ENCODE measurements at regions not wholly inside any gene's neighbourhood (a gene's known extent, or its start where the extent isn't known, plus 50 kb on each side); places are given as distances from the start of the nearest gene placed in this dataset.
A peak's percentile ranks its signal among the peaks of the same experiment; 100 is the strongest.

DNA sequence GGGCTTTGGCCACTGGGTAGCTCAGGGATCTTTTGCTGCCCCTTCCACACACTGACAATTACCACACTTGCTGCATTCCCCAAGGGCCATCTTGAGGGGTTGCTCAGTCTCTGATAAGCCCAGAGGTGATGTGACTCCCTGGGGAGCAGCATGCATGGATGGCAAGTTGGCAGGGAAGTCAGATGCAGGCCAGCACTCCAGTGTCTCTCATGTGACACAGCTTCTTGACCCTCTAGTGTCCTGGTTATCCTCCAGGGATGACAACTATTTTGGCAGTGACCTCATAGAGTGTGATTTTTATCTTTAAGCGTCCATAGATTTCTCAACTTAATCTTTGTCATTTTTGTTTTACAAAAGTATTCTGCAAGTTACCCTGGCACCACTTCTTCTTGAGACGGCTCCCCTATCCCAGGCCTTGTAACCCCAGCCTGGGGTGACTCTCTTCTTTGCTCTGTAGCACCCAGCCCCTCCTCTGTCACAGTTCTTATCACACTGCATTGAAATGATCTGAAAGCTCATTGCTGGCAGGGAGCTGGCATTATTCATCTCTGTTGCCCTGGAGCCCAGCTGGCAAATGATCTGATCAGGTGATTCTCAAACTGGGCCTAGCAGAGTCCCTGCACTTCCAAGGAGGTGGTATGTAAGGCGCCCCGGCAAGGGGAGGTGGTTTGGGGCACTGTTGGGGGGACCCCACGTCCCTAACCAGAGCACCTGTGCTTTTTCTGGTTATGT, 72.6 kb downstream of the TENT5C start:
- DNase-seq (ENCODE audit: low spot score) = no peak

DNA sequence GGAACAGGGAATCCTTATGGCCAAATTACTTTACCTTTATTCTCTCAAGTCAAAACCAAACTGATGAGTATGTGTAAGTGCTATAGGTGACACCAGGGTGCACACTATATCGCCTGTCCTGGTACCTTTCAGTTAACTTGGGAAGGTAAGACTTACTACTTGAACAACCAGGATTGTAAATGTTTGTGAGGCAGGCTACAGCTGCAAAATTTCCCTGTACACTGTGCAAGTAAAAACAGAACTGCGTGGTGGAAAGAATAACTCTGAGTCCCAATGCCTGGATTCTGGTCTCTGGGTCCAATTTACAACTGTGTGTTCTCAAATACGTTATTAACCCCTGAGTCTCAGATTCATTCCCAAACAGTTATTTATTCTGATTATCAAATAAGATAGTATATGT, 73.5 kb downstream of the TENT5C start:
- no peak for DNase-seq (ENCODE audit: low spot score)

DNA sequence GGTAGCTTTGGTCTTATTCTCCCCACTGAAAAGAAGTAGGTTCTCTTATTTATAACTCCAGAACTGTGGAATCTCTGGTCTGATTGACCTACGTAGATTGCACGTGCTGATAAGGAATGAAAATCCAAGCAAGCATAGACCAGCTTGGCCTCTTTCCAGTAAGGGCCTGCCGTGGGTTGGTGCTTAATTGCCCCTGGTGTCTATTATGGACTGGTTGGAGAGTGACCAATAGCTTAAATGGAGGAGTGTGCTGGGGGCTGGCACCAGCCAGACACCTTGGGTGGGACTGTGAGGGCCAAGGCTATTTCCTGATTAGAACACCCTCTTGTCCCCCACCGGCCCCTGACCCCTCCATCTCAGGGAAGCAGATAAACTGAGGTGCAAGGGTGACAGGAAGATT, 74.0 kb downstream of the TENT5C start:
- no peak for DNase-seq (ENCODE audit: low spot score)

DNA sequence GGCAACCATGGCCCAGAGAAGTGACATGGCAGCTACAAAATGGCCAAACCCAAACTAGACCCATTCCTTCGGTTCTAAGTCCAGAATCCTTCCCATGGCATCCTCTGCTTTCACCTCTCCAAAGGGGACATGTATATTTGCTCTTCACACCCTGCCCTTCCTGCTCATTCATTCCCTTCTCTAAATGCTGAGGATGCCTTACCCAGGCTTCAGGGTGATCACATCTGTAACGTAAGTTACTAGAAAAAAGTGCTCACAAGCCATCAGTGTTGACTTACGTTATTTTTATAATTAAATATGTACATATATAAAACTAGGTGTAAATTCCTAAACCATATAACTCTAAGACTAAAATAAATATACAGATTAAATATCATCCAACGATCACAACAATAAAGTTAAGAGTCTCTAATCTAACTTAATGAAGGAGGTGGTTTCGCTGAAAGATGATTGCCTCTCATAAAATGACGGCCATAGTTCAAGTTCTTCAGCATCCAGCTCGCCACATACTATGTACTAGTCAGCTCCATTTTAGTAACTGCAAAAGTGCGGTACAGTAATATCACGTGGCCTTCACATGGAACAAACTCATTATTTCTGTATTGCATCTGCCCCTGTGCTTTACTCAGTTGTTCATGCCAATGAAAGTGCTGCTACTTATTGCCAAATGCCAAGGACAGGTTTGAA, 74.6 kb downstream of the TENT5C start:
- DNase-seq (ENCODE audit: low spot score) = no peak

DNA sequence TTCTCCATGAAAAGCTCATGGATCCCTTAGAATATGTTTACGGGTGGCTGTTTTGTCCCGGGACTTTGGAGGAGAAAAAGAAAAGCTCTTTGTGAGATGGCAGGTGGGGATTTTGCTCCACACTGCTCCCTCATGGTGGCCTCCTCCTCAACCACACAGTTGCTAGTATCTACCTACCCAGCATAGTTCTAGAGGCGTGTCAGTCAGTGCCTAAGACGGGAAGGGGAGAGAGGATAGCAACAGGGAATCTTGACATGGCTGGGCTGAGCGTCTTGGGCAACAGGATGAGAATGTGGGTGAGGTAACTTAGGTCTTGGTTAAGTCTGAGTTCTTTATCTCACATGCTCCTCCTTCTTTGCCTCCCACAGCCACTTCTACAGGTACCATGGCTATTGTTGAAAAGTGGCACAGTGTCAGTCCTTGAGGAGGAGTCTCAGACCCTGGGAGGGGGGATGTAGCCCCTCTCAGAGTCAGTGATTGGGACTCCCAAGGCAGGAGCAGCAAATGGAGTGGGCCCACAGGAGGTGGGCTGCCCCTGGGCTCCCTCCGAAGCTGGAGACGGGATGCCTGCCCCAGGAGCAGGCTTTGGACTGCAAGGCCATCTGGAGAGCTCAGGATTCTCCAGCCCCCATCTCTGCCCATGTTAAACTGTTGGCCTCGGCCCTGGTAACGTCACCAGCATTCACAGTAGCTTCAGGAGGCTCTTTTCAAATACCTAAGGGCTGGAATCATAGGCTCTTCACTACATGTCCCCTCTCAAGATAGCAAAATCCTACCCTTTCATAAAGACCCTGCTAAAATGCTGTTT, 75.4 kb downstream of the TENT5C start:
- no peak for DNase-seq (ENCODE audit: low spot score)

DNA sequence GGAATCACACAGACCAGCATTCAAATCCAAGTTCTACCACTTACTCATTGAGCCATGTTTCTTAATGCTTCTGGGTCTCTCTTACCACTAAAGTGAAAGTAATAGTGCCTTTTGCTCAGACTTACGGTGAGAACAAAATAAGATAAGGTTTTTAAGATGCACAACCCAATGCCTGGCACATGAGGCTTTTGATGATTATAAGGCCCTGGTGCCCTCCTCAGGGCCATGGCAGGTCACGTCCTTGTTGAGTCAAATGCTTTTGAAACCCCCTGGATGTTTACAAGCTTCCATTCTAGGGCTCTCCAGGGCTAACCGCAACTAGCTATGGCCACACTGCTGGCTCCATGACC, 76.0 kb downstream of the TENT5C start:
- no peak for DNase-seq (ENCODE audit: low spot score)

DNA sequence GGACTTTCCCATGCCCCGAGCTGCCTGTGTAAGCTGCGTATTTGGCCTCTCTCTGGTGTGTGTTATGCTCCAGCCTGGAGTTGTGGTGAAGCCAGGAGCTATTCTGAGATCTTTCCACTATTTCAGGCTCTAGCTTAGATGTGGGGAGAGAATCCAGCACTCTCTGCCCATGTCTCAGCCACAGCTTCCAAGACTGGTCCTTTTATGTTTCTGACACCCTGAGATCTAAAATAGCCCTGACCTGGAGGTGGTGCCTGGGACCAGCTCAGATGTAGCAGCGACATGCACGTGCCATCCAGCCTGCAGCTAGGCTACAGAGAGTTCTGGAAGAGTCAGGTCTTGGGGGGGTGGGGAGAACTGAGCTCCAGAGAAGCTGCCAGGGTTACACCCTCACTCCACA, 76.5 kb downstream of the TENT5C start:
- DNase-seq (ENCODE audit: low spot score) = no peak

DNA sequence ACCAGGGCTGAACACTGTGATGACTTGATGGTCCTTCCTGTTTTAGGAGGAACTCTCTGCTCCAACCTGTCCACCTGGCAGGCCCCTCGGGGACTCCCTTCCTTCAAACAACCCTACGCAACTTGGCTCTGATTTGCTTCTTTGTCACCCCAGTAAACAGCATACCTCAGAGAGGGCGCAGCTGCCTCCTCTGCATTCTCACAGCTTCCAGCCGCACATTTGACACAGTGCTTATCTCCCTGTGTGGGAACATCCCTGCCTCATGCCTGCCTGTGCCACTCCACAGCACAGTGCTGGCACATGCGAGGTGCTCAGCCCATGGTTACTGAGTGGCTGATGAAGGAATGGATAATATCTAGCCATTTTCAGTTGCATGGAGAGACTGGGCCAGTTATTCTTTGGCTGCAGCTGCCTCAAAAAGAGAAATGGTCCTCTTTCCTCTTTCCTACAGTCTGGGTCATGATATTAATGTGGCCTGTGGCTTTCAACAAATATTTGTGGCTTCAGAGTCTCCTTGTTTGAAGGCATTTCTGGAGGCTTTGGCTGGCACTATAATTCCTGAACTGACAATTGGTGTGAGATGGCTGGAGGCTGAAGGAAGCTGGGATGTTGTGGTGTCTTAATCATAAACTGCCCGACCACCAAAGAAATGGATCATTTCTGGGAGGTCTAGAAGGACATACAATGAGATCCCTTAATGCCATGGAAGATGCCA, 77.9 kb downstream of the TENT5C start:
- DNase-seq (ENCODE audit: low spot score) = no peak

DNA sequence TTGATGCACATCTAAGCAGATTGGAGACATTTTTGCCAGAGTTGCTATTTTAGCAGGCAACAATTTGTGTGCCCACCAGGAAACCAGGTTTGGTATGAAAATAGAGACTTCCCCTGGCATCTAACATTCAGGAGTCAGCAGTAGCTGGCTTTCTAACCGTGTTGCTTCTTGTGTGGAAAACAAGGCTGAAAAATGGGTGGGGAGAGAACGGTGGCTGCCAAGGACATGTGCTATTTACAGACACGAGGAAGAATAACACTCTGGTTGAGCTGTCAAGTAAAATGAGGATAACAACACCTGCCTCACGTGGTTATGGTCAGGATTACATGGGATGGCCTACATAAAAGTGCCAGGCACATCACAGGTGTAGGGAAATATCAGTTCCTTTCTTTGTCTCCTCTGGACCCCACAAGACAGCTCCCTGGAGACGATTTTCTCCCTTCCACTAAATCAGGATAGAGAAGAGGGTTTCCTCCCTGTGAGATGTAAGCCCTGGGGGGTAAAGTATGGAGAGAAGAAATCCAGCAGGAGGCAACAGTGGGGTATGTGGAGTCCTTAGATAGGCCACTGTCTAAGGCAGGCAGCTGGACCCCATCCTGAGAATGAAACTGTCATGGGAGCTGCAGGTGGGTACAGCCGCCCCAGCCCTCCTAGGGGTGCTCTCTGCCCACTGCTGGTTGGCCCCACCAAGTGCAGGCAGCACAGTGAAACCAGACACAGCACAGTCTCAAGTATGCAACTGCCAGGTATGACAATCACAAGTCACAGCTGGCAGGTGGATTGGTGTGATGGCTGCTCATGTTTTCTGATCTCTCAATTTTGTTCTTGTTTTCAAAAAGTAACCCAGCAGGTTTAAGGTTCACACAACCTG, 80.3 kb downstream of the TENT5C start:
- no peak for DNase-seq (ENCODE audit: low spot score)

DNA sequence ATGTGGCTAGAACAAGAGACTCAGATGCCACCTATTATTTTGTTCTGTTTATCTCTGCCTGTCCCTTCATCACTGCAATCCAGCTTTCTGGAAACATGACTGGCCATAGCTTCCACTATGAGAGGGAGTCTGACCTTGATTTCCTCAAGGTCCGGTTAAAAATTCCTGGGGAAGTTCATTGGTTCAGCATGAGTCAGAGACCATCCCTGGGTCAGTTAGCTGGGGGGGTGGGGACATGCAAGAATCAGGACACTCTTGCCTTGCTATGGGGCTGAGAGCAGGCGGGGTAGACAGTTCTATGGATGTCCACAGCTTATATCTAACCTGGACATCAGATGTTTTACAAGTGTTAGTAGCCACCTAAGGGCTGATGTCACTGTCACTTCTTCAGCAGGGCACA, 81.1 kb downstream of the TENT5C start:
- no peak for DNase-seq (ENCODE audit: low spot score)

DNA sequence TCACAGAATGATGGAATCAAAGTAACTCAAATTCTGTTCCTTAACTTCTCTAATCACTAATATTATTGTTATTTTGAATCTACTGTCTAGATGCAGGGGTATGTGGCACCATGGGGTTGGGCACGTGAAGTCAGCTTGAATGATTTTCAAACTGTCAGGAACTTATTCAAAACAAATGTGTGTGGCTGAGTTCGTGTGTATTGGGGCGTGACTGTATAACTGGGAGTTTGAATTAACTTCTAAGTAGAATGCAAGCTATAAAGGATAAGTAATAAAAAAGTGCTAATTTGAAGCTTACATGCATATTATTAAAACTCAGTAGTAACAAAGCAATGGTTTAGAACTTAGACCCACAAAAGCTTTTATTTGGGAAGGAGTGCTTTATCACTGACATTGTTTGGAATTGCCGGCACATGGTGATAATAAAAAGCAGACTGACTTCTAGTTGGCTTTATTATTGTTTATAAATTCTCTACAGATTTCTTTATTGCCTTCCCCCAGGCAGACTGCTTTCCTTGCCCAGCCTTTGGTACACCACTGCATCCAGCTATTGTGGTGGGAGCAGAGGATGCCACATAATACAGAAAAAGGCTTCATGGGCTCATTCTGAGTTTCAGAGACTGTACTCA, 84.3 kb downstream of the TENT5C start:
- DNase-seq (ENCODE audit: low spot score) = no peak

DNA sequence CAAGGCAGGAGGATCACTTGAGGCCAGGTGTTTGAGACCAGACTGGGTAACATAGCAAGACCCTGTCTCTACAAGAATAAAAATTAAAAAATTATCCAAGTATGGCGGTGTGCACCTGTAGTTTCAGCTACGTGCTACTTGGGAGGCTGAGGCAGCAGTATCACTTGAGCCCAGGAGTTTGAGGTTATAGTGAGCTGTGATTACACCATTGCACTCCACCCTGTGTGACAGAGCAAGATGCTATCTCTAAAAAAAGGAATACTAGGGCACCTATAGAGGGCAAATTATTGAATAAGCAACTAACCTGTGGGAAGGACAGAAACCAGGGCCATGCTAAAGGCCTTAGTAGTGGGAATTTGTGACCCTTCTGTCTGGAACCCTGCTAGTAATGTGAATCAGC, 86.1 kb downstream of the TENT5C start:
- no peak for DNase-seq (ENCODE audit: low spot score)

DNA sequence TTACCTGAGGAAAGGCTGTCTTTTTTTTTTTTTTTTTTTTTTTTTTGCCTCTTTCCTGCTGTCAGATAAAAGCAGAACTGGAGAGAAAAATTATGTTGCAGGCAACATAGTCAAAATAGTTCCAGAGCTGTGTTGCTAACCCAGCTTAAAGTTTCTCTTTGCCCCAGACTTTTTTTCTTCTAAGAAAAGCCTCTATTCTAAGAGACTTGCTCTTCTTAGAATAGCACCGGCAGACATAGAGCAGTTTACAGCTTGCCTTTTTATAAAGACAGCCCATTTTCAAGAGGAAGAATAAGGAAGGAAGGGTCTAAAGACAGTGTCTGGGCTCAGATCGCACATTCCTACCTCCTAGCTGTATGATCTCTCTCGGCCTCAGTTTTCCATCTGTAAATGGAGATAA, 88.7 kb downstream of the TENT5C start:
- DNase-seq (ENCODE audit: low spot score) = no peak

DNA sequence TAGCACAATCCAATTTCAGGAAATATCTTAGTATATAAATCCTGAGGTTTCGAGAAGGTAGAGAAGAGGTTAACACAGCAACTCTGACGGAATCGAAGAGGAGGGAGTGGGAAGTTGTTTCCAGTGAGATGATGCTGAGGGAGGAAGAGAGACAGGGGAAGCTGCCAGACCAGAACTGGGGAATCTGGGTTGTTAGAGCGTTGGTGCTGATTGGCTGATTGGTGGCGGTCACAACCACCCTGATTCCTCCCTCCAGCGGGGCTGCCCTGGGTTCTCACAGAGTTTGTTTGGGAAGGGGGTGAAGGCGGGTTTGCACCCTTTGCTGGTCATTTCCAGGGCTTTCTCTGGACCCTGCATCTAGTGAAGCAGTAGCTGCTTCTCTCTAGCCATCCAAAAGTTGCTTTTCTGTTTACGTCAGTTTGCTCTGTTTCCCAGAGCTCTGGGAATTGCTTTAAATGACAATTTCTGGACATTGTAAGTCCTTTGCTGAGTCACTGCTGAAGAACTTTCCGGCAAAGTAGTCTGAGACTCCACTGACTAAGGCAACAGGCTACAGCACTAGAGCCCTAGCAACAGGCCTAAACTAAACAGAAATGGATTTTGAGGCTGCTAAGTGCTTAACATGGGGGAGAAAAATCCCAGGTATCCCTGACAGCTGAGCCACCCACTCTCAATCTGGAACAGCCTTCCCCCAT, 90.1 kb downstream of the TENT5C start:
- DNase-seq (ENCODE audit: low spot score) = peak; percentile 43

DNA sequence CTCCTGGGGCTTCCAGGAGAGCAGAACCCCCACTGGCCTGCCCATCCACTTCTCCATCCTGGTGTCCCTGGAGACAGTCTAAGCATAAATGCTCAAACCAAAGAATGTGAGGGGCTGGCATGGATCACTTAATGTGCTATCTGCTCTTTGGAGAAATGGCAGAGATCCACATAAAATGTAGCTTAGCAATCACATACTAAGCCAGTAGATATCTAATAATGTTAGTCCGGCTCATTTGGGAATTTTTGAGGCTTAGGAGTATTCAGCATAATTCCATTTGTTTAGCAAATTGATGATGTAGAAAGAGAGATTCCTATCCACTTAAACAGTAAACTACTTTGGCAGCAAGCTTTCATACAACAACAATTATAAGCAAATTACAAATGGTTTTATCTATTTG, 90.7 kb downstream of the TENT5C start:
- no peak for DNase-seq (ENCODE audit: low spot score)

DNA sequence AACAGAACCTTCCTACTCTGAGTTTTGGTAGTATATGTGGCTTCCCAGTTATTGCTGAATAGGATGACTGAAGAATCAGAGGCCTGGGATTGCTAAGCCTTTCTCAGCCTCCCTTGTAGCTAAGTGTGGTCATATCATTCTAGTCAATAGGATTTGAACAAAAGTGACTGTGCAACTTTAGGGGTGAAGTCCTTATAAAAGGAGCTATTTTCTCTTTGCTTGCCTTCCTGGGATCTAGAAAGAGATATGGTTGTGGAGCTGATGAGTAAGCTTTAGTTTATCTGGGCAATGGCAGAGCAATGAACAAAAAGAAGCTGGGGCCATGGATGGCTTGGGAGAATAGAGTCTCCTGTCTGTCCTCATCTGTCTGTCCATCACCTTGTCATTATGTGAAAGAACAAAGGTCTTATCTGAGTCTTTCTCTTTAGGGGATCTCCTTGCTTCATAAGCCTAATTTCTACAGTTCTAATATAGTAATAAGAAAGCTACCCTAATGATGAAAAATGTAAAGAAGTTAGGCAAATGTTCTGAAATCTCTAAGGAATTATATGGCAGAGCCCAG, 91.5 kb downstream of the TENT5C start:
- no peak for DNase-seq (ENCODE audit: low spot score)

DNA sequence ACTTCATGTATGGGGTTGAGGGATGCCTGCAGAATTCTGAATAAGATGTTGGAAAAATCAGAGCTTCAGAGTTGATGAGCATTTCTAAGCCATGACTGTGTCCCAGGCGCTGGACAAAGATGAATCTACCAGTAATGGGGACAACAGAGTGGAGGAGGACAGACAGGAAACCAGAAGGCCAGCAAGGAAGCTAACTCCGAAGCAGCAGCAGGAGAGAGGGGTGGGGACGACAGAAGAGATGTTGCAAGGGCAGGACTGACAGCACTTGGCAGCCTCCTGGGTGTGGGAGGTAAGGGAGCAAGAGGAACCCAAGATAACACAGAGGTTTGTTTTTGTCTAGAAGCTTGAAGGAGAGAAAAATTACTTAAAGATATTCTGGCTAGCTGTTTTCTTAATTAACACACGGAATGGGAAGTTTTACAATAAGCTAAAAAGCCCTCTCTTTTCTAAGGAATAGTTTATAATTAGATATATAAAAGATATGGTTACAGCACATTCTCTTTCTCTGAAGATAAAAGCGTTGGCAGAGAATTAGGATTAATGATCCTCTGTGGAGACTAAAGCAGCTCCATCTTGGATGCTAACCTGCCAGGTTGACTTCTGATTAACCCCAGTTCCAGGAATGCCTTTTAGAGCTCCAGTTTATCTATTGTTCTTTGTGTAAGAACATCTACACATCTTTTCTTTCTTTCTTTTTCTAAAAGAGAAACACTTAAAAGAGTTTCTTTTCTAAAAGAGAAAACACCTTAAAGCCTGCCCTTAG, 92.7 kb downstream of the TENT5C start:
- DNase-seq (ENCODE audit: low spot score) = no peak

DNA sequence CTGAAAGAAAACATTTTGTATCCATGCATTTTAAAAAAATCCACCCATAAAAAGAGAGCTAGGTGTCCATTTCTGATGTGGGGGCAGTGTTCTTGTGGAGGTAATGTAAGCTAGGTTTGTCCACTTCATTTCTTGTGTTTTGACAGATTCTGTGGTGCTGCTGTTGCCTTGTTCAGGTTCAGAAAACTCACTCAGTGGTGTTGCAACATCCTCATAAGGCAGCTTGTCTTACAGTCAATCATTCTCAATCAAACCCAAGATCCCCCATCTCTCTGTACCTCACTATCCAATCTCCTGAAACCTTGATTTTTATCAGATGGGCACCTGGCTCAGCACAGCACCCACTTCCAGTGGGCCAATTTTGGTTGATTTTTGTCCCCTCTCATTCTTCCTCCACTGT, 94.1 kb downstream of the TENT5C start:
- DNase-seq (ENCODE audit: low spot score) = no peak

DNA sequence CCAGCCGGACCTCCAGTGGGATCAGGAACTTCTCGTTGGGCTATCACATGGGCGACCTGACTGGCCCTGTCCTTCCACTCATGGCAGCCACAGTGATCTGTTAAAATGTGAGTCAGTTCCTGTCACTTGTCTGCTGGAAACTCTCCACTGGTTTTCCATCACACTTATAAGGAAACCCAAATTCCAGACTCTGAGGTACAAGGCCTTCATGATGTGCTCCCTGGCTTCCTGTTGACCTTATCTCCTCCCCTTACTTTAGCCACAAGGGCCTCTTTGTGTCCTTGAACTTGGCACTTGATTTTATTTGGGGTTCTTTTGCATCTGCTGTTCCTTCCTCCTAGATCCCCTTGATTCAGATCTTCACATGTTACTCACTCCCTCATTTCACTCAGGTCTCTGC, 96.8 kb downstream of the TENT5C start:
- DNase-seq (ENCODE audit: low spot score) = no peak
